Stimulated activated CD4-positive, alpha-beta T cell treated with anti-CD3 and anti-CD28 coated beads, Interleukin-12 subunit alpha, Interleukin-12 subunit beta, amount 100 ng/mL, for 48 hours (primary cell): ENCODE measurements at regions not wholly inside any gene's neighbourhood (a gene's known extent, or its start where the extent isn't known, plus 50 kb on each side); places are given as distances from the start of the nearest gene placed in this dataset.
A peak's percentile ranks its signal among the peaks of the same experiment; 100 is the strongest.

ENCODE experiments used
- DNase-seq, 3 donors: peaks; one replicate each; pipeline ENCODE4 v3.0.0-alpha.2; 2020; ENCODE audit warnings: low read depth in 2 of 3, low spot score in 1 of 3

GRCh38 chr11:123304828-123305466 is 109.9 kb upstream of the CLMP start:
- DNase-seq: no peak

- DNase-seq: no peak
Measured at GRCh38 chr11:123303924-123304323, 108.9 kb upstream of the CLMP start.

GRCh38 chr11:123302751-123303195 is 107.7 kb upstream of the CLMP start:
- DNase-seq: peak; percentile 13 to 56 (median 16)

GRCh38 chr11:123301696-123302400 is 106.8 kb upstream of the CLMP start:
- peak; percentile 68 to 74 (median 70) for DNase-seq

GRCh38 chr11:123301013-123301591 is 106.1 kb upstream of the CLMP start:
- no peak for DNase-seq

- no peak for DNase-seq
Measured at GRCh38 chr11:123299721-123300120, 104.7 kb upstream of the CLMP start.

- DNase-seq: no peak
Measured at GRCh38 chr11:123298488-123299447, 103.7 kb upstream of the CLMP start.

GRCh38 chr11:123292647-123293046 is 97.6 kb upstream of the CLMP start:
- no peak for DNase-seq

- no peak for DNase-seq
Measured at GRCh38 chr11:123291201-123291869, 96.3 kb upstream of the CLMP start.

- no peak for DNase-seq
Measured at GRCh38 chr11:123286761-123287160, 91.7 kb upstream of the CLMP start.

GRCh38 chr11:123286255-123286654 is 91.2 kb upstream of the CLMP start:
- DNase-seq: no peak

- no peak for DNase-seq
Measured at GRCh38 chr11:123284454-123284853, 89.4 kb upstream of the CLMP start.

GRCh38 chr11:123282597-123282996 is 87.5 kb upstream of the CLMP start:
- DNase-seq: no peak

GRCh38 chr11:123273616-123274015 is 78.6 kb upstream of the CLMP start:
- no peak for DNase-seq

GRCh38 chr11:123272565-123272964 is 77.5 kb upstream of the CLMP start:
- DNase-seq: no peak

GRCh38 chr11:123268156-123268555 is 73.1 kb upstream of the CLMP start:
- DNase-seq: no peak

GRCh38 chr11:123265951-123266350 is 70.9 kb upstream of the CLMP start:
- DNase-seq: no peak

- DNase-seq: no peak
Measured at GRCh38 chr11:123264431-123264780, 69.4 kb upstream of the CLMP start.

GRCh38 chr11:123261345-123262106 is 66.5 kb upstream of the CLMP start:
- peak; percentile 55 to 80 (median 68) for DNase-seq
